Astrocyte (in vitro differentiated cells and primary cell): ENCODE measurements at regions not wholly inside any gene's neighbourhood (a gene's known extent, or its start where the extent isn't known, plus 50 kb on each side); places are given as distances from the start of the nearest gene placed in this dataset.
A peak's percentile ranks its signal among the peaks of the same experiment; 100 is the strongest.

Experiments
- DNase-seq: peaks from one replicate; pipeline ENCODE4 v3.0.0-alpha.2; 2010; ENCODE audit warnings: low read depth
- FAIRE-seq: peaks from 2 replicates; lab custom pipeline; 2011; peaks lifted over from hg19 to GRCh38; lab: Jason Lieb, UNC
- H2AFZ ChIP-seq: 2 replicates; pipeline ENCODE4 v1.6.0; 2012; ENCODE audit warnings: low read depth, low read length, inconsistent platforms
- H3K27ac ChIP-seq: 2 replicates; pipeline ENCODE4 v1.5.1; 2011; ENCODE audit warnings: low read depth, low read length, inconsistent platforms
- H3K27me3 ChIP-seq: 2 replicates; pipeline ENCODE4 v1.6.0; 2011; ENCODE audit warnings: low read length, inconsistent platforms; ENCODE audit not compliant: insufficient read depth
- H3K36me3 ChIP-seq: 2 replicates; pipeline ENCODE4 v1.5.1; 2011; ENCODE audit warnings: low read length, inconsistent platforms; ENCODE audit not compliant: insufficient read depth
- H3K4me1 ChIP-seq: 2 replicates; pipeline ENCODE4 v1.5.1; 2011; ENCODE audit warnings: low read length, inconsistent platforms; ENCODE audit not compliant: insufficient read depth
- H3K4me2 ChIP-seq: 2 replicates; pipeline ENCODE4 v1.6.0; 2012; ENCODE audit warnings: low read length, inconsistent platforms
- H3K4me3 ChIP-seq: 2 replicates; pipeline ENCODE4 v1.5.1; 2011; ENCODE audit warnings: low read depth, mild to moderate bottlenecking, low read length, inconsistent platforms; ENCODE audit not compliant: insufficient read depth
- H3K79me2 ChIP-seq: 2 replicates; pipeline ENCODE4 v1.6.0; 2012; ENCODE audit warnings: mild to moderate bottlenecking, low read length, inconsistent platforms; ENCODE audit not compliant: insufficient read depth
- H3K9ac ChIP-seq: 2 replicates; pipeline ENCODE4 v1.6.0; 2012; ENCODE audit warnings: mild to moderate bottlenecking, low read length, inconsistent platforms
- H3K9me3 ChIP-seq: 2 replicates; pipeline ENCODE4 v1.5.1; 2012; ENCODE audit warnings: low read depth, mild to moderate bottlenecking, low read length, inconsistent platforms; ENCODE audit not compliant: insufficient read depth
- H4K20me1 ChIP-seq: 2 replicates; pipeline ENCODE4 v1.6.0; 2012; ENCODE audit warnings: low read length, inconsistent platforms; ENCODE audit not compliant: insufficient read depth
- H3K27ac Mint-ChIP-seq: one replicate; pipeline ENCODE4 v1.8.0; 2021; ENCODE audit warnings: mild to moderate bottlenecking, mixed read lengths; ENCODE audit not compliant: unreplicated experiment
- H3K27me3 Mint-ChIP-seq: one replicate; pipeline ENCODE4 v1.8.0; 2021; ENCODE audit warnings: low read depth, mixed read lengths; ENCODE audit not compliant: unreplicated experiment
- H3K36me3 Mint-ChIP-seq: one replicate; pipeline ENCODE4 v1.8.0; 2021; ENCODE audit warnings: low read depth, mixed read lengths; ENCODE audit not compliant: unreplicated experiment
- H3K4me1 Mint-ChIP-seq: one replicate; pipeline ENCODE4 v1.8.0; 2021; ENCODE audit warnings: low read depth, mixed read lengths; ENCODE audit not compliant: unreplicated experiment
- H3K4me3 Mint-ChIP-seq: one replicate; pipeline ENCODE4 v1.8.0; 2021; ENCODE audit warnings: mild to moderate bottlenecking, moderate library complexity, mixed read lengths; ENCODE audit not compliant: unreplicated experiment
- H3K9me3 Mint-ChIP-seq: one replicate; pipeline ENCODE4 v1.8.0; 2021; ENCODE audit warnings: mild to moderate bottlenecking, mixed read lengths; ENCODE audit not compliant: unreplicated experiment
- CTCF ChIP-seq: IDR thresholded peaks from 2 replicates; pipeline ENCODE4 v1.5.1; 2011; ENCODE audit warnings: low read depth, mild to moderate bottlenecking, inconsistent platforms, low read length, moderate library complexity; ENCODE audit not compliant: insufficient read depth
- EZH2 ChIP-seq: IDR thresholded peaks from 2 replicates; pipeline ENCODE4 v1.6.1; 2012; ENCODE audit warnings: mild to moderate bottlenecking, low read length, inconsistent platforms; ENCODE audit not compliant: insufficient read depth

- no peaks in the 10 kb centered on the region for H3K36me3 Mint-ChIP-seq
- peak overlapping the region; percentile 60 for H3K4me2 ChIP-seq
- H3K27ac ChIP-seq, result no peak overlapping the region
- H3K4me1 ChIP-seq, result peaks cover 10% of the 10 kb centered on the region
- no peak overlapping the region for H3K4me3 Mint-ChIP-seq
- H3K27me3 ChIP-seq, result peaks cover 6% of the 10 kb centered on the region
- H3K79me2 ChIP-seq, result no peaks in the 10 kb centered on the region
- H3K4me3 ChIP-seq, result peak overlapping the region; percentile 17
- TF ChIP-seq CTCF (no peak), EZH2 (no peak)
- no peak overlapping the region for H3K27ac Mint-ChIP-seq
- no peaks in the 10 kb centered on the region for H3K9me3 Mint-ChIP-seq
- no peak overlapping the region for H3K9ac ChIP-seq
- no peak for FAIRE-seq
- no peak for DNase-seq
- H3K27me3 Mint-ChIP-seq, result peaks cover 7% of the 10 kb centered on the region
- no peaks in the 10 kb centered on the region for H3K9me3 ChIP-seq
- H3K36me3 ChIP-seq, result no peaks in the 10 kb centered on the region
- no peak overlapping the region for H2AFZ ChIP-seq
- H4K20me1 ChIP-seq, result no peaks in the 10 kb centered on the region
- no peaks in the 10 kb centered on the region for H3K4me1 Mint-ChIP-seq
Measured at GRCh38 chrX:139202742-139203420, 327.7 kb upstream of the F9 start.

- no peak for FAIRE-seq
- H3K27me3 ChIP-seq, result peaks cover 6% of the 10 kb centered on the region
- H3K9ac ChIP-seq, result no peak overlapping the region
- Mint-ChIP-seq H3K9me3 (no peaks in the 10 kb centered on the region), H3K36me3 (no peaks in the 10 kb centered on the region), H3K27ac (no peak overlapping the region), H3K4me3 (peak overlapping the region; percentile 29), H3K27me3 (peaks cover 4% of the 10 kb centered on the region), H3K4me1 (no peaks in the 10 kb centered on the region)
- no peaks in the 10 kb centered on the region for H3K9me3 ChIP-seq
- TF ChIP-seq EZH2 (no peak), CTCF (no peak)
- peak overlapping the region; percentile 60 for H3K4me2 ChIP-seq
- H3K4me3 ChIP-seq, result no peak overlapping the region
- no peaks in the 10 kb centered on the region for H4K20me1 ChIP-seq
- H2AFZ ChIP-seq, result no peak overlapping the region
- H3K4me1 ChIP-seq, result peaks cover 10% of the 10 kb centered on the region
- no peaks in the 10 kb centered on the region for H3K36me3 ChIP-seq
- no peak overlapping the region for H3K27ac ChIP-seq
- no peaks in the 10 kb centered on the region for H3K79me2 ChIP-seq
- DNase-seq, result no peak
Measured at GRCh38 chrX:139201924-139202323, 328.6 kb upstream of the F9 start.

- Histone ChIP-seq H3K27me3 (peaks cover 2% of the 10 kb centered on the region), H3K79me2 (no peaks in the 10 kb centered on the region), H3K9ac (no peak overlapping the region), H2AFZ (no peak overlapping the region), H3K4me3 (no peak overlapping the region), H3K4me2 (peak overlapping the region; percentile 33), H3K36me3 (no peaks in the 10 kb centered on the region), H4K20me1 (no peaks in the 10 kb centered on the region), H3K27ac (no peak overlapping the region), H3K4me1 (peaks cover 10% of the 10 kb centered on the region), H3K9me3 (no peaks in the 10 kb centered on the region)
- DNase-seq (peak; percentile 59), FAIRE-seq (peak; percentile 17)
- no peaks in the 10 kb centered on the region for H3K4me1 Mint-ChIP-seq
- no peaks in the 10 kb centered on the region for H3K36me3 Mint-ChIP-seq
- H3K27me3 Mint-ChIP-seq, result no peaks in the 10 kb centered on the region
- H3K4me3 Mint-ChIP-seq, result no peak overlapping the region
- H3K27ac Mint-ChIP-seq, result no peak overlapping the region
- no peaks in the 10 kb centered on the region for H3K9me3 Mint-ChIP-seq
- TF ChIP-seq CTCF (no peak), EZH2 (no peak)
Measured at GRCh38 chrX:139200793-139201192, 329.7 kb upstream of the F9 start.
